HepG2 (cell line): ENCODE measurements at regions not wholly inside any gene's neighbourhood (a gene's known extent, or its start where the extent isn't known, plus 50 kb on each side); places are given as distances from the start of the nearest gene placed in this dataset.

Experiments
- CTCF ChIP-seq: sonication (generic); formaldehyde crosslinking; IDR thresholded peaks from 2 replicates; pipeline ENCODE4 v1.5.0; 2020; ENCODE audit warnings: mild to moderate bottlenecking, missing genetic modification reagents, moderate library complexity
- FOXK2 ChIP-seq: fragments of 450-650 bp; IDR thresholded peaks from 2 replicates; pipeline ENCODE4 v1.6.1; 2016
- PBX3 ChIP-seq: sonication (generic); formaldehyde crosslinking; IDR thresholded peaks from 2 replicates; pipeline ENCODE4 v1.8.1; 2023; ENCODE audit warnings: missing genetic modification reagents, inconsistent platforms, borderline replicate concordance
- SMC3 ChIP-seq: IDR thresholded peaks from 2 replicates; pipeline ENCODE4 v1.6.1; 2011; ENCODE audit warnings: low read length, improper control_type of control experiment
- ZBTB10 ChIP-seq: sonication (generic); formaldehyde crosslinking; IDR thresholded peaks from 2 replicates; pipeline ENCODE4 v1.4.0; 2020; ENCODE audit warnings: missing genetic modification reagents, borderline replicate concordance
- ZBTB21 ChIP-seq: sonication (generic); formaldehyde crosslinking; IDR thresholded peaks from 2 replicates; pipeline ENCODE4 v1.4.0; 2020; ENCODE audit warnings: missing genetic modification reagents

GRCh38 chr15:100766243-100767000, 113.2 kb upstream of the ALDH1A3 start:
- TF ChIP-seq CTCF (CRISPR knock-in tag): no peak
- no peak for TF ChIP-seq SMC3
- TF ChIP-seq PBX3 (CRISPR knock-in tag): no peak
- TF ChIP-seq FOXK2: no peak
- no peak for TF ChIP-seq ZBTB10 (CRISPR knock-in tag)
- no peak for TF ChIP-seq ZBTB21 (CRISPR knock-in tag)
